Activated CD4-positive, alpha-beta T cell treated with anti-CD3 and anti-CD28 coated beads, Interleukin-2, amount 50 U/mL, for 1 hour (primary cell): ENCODE measurements at regions not wholly inside any gene's neighbourhood (a gene's known extent, or its start where the extent isn't known, plus 50 kb on each side); places are given as distances from the start of the nearest gene placed in this dataset.

ENCODE experiments used
- DNase-seq: peaks from one replicate; pipeline ENCODE4 v3.0.0-alpha.2; 2020

- DNase-seq = no peak
These were observed 187.0 kb upstream of the GHITM start for GRCh38 chr10:83952314-83952713.

DNA sequence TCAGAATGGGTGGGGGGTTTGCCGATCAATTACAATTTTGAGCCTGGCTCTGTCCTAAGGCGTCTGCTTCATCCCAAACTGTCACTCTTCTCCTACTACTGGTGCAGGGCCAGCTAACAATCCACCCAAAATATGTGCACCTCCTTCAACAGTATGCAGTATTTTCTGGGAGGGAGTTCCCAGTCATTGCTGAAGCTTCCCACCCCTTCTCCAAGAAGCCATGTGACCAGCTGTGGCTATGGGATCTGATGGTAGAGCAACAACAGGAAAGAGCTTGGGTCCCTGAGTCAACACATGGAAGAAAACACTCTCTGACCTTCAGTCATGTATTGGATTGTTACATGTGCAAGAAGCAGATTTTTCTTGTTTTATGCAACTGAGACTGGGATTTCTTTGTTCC lies 185.7 kb upstream of the GHITM start:
- DNase-seq = no peak

DNA sequence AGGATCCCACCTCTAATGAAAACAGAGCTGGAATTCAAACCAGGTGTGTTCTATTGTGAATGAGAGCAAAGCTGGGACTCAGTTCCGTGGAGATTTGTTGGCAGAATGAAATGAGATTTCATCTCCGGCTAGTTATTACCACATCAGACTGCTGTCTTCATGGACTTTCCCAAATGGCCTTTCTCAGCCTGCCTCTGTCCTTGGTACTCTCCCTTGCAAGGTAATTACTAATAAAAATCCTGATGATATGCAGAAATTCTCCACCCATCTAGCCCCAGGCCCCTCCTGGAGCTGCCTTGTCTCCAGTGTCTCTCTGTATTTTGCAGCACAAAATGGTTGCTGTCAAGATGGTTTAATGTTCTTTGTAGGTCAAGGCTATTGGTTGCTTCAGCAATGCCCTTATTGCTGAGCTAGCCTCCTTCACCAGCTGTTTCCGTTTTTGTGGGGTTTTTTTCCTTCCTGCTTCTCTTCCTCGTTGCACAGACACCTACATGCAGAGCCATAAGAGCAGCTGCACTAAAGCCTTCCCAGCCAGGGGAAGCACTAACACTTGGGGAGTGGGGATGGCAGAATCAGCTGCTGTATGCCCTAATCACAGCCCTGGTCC lies 185.0 kb upstream of the GHITM start:
- DNase-seq = no peak

DNA sequence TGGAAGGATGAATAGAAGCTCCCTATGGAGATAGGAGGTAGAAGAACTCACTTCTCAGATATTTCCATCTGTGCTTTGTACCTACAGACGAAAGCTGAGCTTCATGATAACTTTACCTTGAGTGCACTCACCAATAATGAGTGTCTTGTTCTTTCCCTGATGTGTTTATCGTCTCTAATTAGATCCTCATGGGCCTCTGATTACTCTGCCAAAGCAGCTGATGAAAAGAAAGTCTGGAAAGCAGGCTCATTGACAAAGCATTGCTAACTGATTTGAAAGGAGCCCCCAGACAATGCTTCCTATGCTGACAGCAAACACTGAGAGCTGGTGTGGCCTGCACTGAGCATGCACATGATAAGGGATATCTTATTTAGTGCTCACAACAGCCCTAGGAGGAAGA lies 183.9 kb upstream of the GHITM start:
- DNase-seq = no peak

- no peak for DNase-seq
These were observed 182.0 kb upstream of the GHITM start for GRCh38 chr10:83957168-83957947.

DNA sequence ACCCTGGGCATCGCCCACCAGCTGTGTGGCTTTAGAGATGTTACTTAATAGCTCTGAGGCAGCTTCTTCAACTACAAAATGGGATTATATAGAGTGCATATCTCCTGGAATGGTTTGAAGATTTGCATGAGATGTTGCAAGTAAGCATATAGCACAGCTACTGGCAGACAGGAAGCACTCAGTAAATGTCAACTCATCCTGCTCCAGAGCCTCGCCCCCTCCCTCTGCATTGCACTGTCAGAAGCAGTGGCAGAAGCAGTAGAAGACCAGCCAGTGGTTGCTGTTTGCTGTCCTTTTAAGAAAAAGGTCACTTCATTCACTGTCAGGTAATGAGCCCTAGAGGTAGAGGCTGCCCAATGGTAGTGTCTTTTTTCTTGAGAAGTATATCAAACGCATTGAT lies 180.0 kb upstream of the GHITM start:
- no peak for DNase-seq

GRCh38 chr10:83960125-83960524 lies 179.2 kb upstream of the GHITM start:
- DNase-seq = no peak

- no peak for DNase-seq
These were observed 177.7 kb upstream of the GHITM start for GRCh38 chr10:83961620-83962019.

DNA sequence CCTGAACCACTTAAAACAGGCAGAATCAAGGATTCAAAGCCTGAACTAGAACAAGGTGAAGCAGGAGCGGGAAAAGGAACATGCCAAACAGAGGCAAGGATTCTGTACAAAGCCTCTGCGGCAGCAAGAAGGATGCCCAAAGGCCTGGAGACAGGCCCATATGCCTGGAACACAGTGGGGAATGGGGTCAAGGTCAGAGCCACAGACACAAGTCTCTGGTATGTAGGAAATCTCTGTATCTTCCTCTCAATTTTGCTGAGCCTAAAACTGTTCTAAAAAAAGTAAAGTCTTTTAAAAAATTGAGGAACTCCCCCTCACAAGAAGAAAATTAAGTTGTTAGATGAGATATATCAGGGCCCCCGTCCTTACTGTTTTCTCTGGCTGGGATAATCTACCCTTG lies 175.9 kb upstream of the GHITM start:
- no peak for DNase-seq

DNA sequence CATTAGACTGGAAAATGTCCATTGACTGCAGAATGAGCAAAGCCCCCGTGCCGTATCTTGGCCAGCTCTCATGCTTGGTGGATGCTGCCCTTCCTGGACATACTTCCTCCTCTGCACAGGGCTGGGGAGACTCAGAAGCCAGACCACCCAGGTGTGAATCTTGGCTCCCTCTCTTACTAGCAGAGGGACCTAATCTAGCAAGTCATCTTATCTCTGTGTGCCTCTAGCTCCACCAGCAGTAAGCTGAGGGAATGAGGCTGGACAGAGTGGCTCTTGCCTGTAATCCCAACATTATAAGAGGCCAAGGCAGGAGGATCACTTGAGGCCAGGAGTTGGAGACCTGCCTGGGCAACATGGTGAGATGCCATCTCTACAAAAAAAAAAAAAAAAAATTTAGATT lies 173.8 kb upstream of the GHITM start:
- DNase-seq = no peak

- DNase-seq = no peak
These were observed 171.3 kb upstream of the GHITM start for GRCh38 chr10:83968052-83968451.

DNA sequence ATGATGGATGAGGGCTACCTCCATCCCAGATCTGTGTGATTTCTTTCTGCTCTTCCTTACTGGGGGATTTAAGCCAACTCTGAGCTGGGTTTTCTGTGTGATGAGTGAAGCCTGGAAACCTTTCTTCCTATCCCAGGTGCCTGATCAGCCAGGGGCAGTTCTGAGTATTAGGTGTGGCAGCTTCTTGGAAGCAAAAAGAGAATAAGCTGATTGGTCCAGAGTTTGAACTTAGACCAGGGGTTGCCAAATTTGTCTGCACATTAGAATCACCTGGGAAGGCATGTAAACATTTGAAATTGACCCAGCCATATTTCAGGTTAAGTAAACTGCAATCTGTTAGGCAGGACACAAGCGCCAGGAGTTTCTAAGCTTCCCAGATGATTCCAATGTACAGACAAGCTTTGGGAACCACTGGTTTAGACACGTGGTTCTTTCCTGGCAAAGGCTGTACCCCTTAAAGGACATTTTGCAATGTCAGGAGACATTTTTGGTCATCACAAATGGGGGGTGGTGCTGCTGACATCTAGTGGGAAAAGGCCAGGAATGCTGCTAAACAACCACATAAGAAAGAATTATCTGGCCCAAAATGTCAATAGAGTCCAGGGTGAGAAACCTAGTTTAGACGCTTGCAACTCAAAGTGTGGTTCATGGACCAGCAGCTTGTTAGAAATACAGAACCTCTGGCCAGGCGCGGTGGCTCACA lies 160.5 kb upstream of the GHITM start:
- no peak for DNase-seq

DNA sequence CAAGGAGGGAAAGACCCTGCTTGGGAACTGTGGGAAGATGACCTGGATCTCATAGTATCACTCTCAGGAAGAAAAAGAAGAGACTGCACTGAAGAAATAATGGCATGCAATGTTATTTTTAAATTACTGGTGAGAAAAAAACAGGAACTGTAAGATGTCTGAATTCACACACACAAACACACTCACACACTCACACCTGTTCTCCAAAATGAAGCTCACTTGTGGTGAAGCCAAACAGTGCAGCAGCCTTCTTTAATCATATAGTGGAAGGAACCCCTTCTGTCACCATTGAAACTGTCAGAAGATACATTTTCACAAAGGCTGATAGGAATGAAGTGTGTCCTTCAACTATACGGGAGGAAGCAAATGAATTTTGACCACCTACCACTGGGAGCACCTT lies 156.5 kb upstream of the GHITM start:
- no peak for DNase-seq

- no peak for DNase-seq
These were observed 155.6 kb upstream of the GHITM start for GRCh38 chr10:83983578-83984255.

DNA sequence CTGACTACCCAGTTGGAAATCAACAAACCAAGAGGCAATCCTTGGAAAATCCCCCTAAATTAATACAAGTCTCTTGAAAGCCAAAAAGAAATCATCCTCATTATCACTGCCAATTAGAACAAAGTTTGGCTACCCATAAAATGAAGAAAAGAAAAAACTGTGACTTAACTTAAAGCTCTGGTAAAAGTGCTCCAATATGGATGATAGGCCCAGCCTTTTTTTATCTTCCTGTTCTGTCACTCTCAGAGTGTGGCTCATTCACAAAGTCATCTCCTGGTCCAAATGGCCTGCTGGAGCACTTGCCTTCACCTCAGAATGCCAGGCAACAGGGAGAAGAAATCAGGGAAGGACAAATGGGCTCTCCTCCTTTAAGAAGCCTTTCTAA lies 155.1 kb upstream of the GHITM start:
- DNase-seq = no peak

DNA sequence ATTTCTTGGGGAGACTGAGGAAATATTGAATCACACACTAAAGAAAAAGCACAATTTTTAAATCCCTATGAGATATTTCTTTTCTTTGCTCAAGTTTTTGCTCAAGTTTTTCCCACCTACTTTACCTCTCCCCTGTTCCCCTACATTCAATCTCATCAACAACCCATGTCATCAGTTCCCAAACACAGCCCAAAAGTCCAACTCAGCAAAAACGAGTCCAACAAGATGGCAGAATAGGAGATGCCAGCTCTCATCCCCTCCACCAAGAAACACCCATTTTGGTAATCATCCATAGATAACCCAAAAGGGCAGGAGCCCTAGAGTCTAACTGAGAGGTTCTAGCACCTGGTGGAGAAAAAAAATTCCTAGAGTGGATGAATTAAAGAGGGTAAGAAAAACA lies 152.5 kb upstream of the GHITM start:
- DNase-seq = no peak

- DNase-seq = no peak
These were observed 152.1 kb upstream of the GHITM start for GRCh38 chr10:83987216-83987615.

DNA sequence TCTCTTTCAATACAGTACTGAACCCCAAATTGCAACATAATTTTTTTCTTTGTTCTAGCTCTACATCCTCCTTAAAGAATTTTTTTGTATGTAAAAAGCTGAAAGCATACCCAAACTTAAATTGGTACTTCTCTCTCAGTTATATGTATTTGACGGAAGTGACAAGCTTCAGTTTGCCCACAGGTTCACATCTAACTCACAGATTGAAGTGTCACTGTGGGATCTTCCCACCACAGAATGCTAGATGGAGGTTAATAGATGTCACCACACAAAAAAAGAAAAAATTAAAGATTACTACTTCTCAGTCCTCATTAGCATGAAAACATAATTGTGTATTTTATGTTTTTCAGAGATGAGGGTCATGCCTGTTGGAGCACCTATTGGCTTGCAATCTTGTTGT lies 150.9 kb upstream of the GHITM start:
- no peak for DNase-seq

GRCh38 chr10:83990126-83990525 lies 149.2 kb upstream of the GHITM start:
- DNase-seq = no peak

DNA sequence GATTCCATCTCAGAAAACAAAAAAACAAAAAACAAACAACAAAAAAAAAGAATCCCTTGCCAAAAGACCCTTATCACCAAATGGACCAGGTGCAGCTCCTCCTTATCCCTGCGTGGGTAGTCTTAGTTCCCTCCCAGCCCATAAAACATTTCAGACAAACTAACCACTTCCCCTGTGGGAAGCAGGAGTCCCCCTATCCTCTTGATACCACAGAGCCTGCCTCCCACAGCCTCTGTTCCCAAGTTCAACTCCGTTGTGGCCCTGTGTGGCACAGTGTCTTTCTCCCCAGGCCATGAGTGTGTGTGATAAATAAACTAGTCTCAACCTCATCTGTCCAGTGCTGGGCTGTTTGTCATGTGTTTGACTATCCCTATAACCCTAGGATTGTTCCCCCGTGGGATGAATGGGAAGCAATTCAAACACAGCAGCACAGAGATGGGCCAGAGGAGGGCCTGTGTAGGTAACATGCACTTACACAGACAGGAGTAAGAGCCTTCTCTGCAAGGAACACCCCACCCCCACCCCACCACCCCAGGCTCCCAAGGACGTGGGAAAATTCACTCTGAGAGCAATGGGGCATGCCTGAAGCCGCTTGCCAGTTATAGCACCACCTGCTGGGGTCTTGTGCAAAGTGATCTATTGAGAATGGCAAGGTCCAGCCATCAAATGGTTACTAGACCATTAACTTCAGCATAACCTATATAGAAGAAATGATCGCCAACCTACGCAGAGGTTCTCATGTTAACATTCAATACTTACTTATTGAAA lies 147.1 kb upstream of the GHITM start:
- DNase-seq = no peak

DNA sequence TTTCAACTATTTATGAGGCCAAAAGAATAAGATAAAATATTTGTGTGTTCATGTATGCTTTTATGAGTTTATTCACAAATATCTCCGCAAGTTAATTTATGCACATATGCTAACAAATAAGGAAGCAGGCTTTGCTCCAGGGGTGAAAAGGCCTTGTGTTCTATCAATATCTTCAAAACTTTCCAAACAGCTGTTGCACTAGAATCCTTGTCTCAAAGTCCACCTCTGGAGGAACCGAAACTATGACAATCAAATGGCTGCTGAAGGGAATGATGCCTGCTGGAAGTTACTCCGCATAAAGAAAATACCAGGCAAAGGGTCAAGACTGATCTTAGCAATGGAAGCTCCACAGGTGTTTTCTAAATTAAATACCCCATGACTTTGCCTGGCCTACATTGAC lies 145.0 kb upstream of the GHITM start:
- no peak for DNase-seq

DNA sequence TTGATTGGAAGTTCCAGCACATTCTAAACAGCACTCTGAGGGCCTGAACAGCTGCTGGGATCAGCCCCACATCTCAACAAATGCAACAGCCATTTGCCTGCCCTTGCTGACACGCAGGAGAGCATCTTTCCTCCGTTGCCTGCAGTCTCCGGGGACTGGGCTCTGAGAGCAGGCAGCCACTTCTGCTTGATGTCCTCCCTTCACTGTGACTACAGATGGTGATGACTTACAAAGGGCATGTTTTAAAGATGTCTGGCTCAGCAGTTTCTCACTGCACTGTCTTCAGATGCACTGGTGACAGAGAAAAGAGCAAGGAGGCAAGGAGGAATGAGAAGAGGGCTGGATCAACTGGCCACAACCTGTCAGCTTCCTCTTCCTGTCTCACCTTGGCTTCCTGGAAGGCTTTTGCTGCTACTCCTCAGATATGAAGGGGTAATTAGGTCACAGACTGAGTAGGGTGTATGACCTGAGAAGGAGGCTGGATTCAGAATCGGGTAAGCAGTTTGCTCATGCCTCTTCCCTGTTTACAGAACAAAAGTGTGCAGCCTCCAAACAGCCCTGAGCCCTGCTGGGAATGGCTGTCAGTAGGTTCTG lies 143.5 kb upstream of the GHITM start:
- DNase-seq = no peak

DNA sequence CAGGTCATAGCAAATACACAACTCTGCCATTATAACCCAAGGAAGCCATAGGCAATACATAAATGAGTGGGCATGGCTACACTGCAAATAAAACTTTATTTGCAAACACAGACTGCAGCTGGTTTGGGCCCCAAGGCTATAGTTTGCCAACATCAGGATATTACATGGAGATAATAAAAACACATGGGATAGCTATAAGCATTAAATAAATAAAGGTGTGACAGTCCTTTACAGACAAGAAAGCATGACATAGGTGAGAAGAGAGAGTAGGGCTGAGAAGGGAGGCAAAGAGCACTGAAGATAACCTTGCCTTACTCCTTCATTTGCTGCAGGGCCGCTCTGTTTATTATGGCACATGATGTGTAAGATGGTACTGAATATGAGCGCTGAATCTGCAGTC lies 135.1 kb upstream of the GHITM start:
- DNase-seq = no peak
